Mesothelial cell of epicardium (in vitro differentiated cells): ENCODE measurements at regions not wholly inside any gene's neighbourhood (a gene's known extent, or its start where the extent isn't known, plus 50 kb on each side); places are given as distances from the start of the nearest gene placed in this dataset.

ENCODE experiments used
- DNase-seq, 2 experiments: peaks; one replicate each; pipeline ENCODE4 v3.0.0; 2021; ENCODE audit warnings: low spot score in 2 of 2; ENCODE audit not compliant: unreplicated experiment in 2 of 2
- H3K27ac Mint-ChIP-seq: 2 replicates; pipeline ENCODE4 v1.8.0; 2021; ENCODE audit warnings: mixed read lengths
- H3K27me3 Mint-ChIP-seq: 2 replicates; pipeline ENCODE4 v1.8.0; 2021; ENCODE audit warnings: low read depth, mixed read lengths
- H3K36me3 Mint-ChIP-seq: 2 replicates; pipeline ENCODE4 v1.8.0; 2021; ENCODE audit warnings: mixed read lengths
- H3K4me1 Mint-ChIP-seq: 2 replicates; pipeline ENCODE4 v1.8.0; 2021; ENCODE audit warnings: mixed read lengths
- H3K4me3 Mint-ChIP-seq: 2 replicates; pipeline ENCODE4 v1.8.0; 2021; ENCODE audit warnings: mild to moderate bottlenecking, moderate library complexity, mixed read lengths
- H3K9me3 Mint-ChIP-seq: 2 replicates; pipeline ENCODE4 v1.8.0; 2021; ENCODE audit warnings: mixed read lengths
- TF ChIP-seq, protein P1 (sequence below): fragments of 200-600 bp; sonication (generic); IDR thresholded peaks from one replicate; pipeline ENCODE4 v1.5.0; 2021; ENCODE audit warnings: antibody characterized with exemption; ENCODE audit not compliant: unreplicated experiment

DNA sequence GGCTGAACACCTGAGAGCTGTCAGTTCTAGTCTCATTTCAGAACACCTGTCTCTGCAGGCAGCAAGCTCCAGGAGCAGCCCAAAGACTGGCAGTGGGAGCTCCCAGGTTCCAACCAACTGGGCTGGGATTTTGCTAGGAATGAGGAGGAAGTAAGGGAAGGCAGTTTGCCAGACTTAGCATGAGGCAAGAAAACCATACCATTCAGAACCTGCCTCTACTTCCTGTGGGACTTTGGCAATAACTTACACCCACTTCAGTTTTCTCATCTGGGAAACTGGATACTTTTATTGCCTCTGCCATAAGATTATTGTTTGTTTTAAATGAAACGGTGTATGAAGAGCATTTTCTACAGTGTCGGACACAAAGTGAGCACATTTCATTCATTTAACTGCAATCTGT, 363.7 kb upstream of the ISX start:
- TF ChIP-seq, protein P1, sequence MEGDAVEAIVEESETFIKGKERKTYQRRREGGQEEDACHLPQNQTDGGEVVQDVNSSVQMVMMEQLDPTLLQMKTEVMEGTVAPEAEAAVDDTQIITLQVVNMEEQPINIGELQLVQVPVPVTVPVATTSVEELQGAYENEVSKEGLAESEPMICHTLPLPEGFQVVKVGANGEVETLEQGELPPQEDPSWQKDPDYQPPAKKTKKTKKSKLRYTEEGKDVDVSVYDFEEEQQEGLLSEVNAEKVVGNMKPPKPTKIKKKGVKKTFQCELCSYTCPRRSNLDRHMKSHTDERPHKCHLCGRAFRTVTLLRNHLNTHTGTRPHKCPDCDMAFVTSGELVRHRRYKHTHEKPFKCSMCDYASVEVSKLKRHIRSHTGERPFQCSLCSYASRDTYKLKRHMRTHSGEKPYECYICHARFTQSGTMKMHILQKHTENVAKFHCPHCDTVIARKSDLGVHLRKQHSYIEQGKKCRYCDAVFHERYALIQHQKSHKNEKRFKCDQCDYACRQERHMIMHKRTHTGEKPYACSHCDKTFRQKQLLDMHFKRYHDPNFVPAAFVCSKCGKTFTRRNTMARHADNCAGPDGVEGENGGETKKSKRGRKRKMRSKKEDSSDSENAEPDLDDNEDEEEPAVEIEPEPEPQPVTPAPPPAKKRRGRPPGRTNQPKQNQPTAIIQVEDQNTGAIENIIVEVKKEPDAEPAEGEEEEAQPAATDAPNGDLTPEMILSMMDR, result no peak
- no peaks in the 10 kb centered on the region for H3K36me3 Mint-ChIP-seq
- H3K9me3 Mint-ChIP-seq, result no peaks in the 10 kb centered on the region
- no peaks in the 10 kb centered on the region for H3K4me1 Mint-ChIP-seq
- peaks cover 8% of the 10 kb centered on the region for H3K27me3 Mint-ChIP-seq
- DNase-seq, result no peak
- H3K27ac Mint-ChIP-seq, result no peak overlapping the region
- H3K4me3 Mint-ChIP-seq, result no peak overlapping the region

DNA sequence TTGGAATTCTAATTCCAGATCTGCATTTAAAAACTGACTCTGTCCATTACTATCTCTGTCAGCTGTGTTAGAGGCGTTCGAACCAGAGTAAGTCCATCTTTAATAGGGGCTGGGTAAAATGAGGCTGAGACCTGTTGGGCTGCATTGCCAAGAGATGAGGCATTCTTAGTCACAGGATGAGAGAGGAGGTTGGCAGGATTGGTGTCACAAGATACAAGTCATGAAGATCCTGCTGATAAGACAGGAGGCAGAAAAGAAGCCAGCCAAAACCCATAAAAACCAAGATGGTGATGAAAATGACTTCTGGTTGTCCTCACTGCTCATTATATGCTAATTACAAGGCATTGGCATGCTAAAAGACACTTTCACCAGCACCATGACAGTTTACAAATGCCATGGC, 356.3 kb upstream of the ISX start:
- TF ChIP-seq, protein P1, result no peak
- H3K9me3 Mint-ChIP-seq, result peaks cover 6% of the 10 kb centered on the region
- H3K27me3 Mint-ChIP-seq, result peaks cover 13% of the 10 kb centered on the region
- DNase-seq, result no peak
- no peaks in the 10 kb centered on the region for H3K36me3 Mint-ChIP-seq
- no peak overlapping the region for H3K27ac Mint-ChIP-seq
- H3K4me3 Mint-ChIP-seq, result no peak overlapping the region
- no peaks in the 10 kb centered on the region for H3K4me1 Mint-ChIP-seq

DNA sequence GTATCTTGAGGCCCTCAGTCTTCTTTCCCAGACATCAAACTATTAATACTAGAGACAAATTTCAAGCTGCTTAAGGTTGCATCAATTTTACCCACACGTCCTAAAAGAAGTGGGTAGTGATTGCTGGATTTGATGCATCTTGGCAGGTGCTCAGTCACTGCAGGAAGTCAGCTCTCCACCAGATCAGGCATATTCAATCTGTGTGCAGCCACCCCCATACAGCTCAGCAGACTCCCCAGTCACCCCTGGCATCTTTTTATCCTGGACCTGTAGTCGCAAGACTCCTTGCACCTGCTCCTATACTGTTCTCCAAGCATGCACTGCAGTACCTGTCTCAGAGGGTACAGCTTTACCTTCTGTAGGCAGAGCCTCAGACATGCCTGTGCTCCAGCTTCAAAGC, 343.1 kb upstream of the ISX start:
- no peak for DNase-seq
- H3K27me3 Mint-ChIP-seq, result peaks cover 7% of the 10 kb centered on the region
- no peaks in the 10 kb centered on the region for H3K36me3 Mint-ChIP-seq
- no peak overlapping the region for H3K4me3 Mint-ChIP-seq
- H3K9me3 Mint-ChIP-seq, result peaks cover 35% of the 10 kb centered on the region
- H3K4me1 Mint-ChIP-seq, result no peaks in the 10 kb centered on the region
- H3K27ac Mint-ChIP-seq, result no peak overlapping the region
- TF ChIP-seq, protein P1, result no peak

DNA sequence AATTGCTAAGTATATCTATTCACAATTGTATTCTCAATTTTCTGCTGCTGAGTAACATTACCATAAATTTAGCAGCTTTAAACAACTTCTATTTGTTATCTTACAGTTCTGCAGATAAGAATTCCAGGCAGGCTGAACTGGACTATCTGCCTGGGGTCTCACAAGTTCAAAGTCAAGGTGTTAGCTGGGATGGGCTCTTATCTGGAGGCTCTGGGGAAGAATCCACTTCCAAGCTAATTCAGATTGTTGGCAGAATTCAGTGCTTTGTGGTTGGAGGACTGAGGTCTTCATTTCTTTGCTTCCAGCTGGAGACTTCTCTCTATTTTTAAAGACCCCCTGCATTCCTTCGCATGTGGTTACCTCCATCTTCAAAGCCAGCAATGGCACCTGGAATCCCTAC, 329.9 kb upstream of the ISX start:
- Mint-ChIP-seq H3K4me1 (no peaks in the 10 kb centered on the region), H3K9me3 (peaks cover 12% of the 10 kb centered on the region), H3K36me3 (no peaks in the 10 kb centered on the region), H3K4me3 (no peak overlapping the region), H3K27ac (no peak overlapping the region), H3K27me3 (no peaks in the 10 kb centered on the region)
- TF ChIP-seq, protein P1, result no peak
- no peak for DNase-seq

DNA sequence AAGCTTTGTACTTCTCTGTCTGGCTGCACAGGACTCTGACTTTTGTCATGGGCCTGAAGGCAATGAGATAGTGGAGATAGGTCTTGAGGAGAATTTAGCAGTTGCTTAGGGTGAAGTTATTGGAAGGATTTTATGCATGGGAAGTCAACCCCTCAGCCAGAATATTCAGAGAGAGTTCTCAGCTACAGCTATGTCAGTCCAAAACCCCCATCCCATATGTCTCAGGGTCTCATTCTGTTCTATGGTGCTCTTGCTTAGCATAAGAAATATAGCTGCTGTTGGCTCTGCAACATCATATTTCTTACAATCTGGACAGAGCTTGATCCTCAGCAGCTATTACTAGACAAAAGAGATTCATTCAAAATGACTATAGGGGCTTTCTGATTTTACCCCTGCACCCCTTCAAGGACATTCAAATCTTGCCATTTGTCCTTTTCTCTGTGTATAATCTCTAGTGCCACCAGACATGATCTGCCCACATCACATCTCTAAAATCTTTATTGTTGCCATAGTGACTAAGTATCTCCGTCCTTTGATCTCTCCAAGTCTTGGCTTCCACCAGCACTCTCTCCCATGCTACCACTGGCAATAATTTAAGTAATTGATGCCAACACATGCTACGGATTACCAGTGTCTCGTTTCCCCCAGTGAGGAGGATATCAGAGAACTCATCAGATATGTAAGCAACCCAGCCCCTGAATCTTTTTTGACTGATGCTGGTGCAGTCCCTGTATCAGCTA, 327.1 kb upstream of the ISX start:
- Mint-ChIP-seq H3K4me3 (no peak overlapping the region), H3K9me3 (peaks cover 10% of the 10 kb centered on the region), H3K27ac (no peak overlapping the region), H3K36me3 (no peaks in the 10 kb centered on the region), H3K27me3 (no peaks in the 10 kb centered on the region), H3K4me1 (no peaks in the 10 kb centered on the region)
- no peak for DNase-seq
- TF ChIP-seq, protein P1, result no peak
